GM19463 (cell line): ENCODE measurements at regions not wholly inside any gene's neighbourhood (a gene's known extent, or its start where the extent isn't known, plus 50 kb on each side); places are given as distances from the start of the nearest gene placed in this dataset.

ENCODE experiments used
- ATAC-seq: cut with Tn5 transposase; IDR thresholded peaks from one replicate; pipeline ENCODE4 v1.9.1; 2021; ENCODE audit warnings: mild to moderate bottlenecking, moderate library complexity; ENCODE audit not compliant: unreplicated experiment

DNA sequence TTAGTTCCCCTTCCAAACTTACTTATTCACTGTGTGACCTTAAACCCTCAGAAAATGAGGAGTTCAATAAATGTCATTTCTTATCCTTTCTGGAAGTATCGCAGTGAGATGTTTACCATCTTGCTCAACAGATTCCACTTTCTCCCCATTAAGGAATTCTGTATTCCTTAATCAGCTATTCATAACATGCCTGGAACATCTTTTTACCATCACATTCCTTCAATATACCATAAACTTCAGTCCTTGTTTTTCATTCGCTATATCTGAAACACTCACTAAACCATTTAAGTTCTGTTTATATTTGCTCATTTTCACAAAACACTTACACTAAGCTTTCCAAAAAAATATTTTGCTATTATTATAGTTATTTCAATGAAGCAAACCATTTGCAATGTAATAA is 1158.6 kb downstream of the CDH12 start:
- ATAC-seq: no peak

DNA sequence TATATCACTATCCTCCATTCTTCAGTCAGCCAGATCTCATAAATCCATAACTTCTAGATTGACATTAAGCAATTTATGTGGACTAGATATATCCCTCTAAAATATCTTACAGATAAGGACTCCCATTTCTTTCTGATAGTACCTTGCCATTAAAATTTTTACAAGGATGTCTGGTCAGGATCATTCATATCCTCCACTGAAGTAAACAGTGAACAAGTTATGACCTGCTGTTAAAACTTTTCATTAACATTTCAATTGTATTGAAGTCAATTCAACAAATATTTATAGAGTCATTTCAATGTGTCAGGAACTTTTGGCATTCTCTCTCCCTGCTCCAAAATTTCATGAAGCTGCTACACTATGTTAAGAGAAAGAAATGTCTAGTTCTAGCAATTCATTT is 1159.6 kb downstream of the CDH12 start:
- ATAC-seq: no peak

DNA sequence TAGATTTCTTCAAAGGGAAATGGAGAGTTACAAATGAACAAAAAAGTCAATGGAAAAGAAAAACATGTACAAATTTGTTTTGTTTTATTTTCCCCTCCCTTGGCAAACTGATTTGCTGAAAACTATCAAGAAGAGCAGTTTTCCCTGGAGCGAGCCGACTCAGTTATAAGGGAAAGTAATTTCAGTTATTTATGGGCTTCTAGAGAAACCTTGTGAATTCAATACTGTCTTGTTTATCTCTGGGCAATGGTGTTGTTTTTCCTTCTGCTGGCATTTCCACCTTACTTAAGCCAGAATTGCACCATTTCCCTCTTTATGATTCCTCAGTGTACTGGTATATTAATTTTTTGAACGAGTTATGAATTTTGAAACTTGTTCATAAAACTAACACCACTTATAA is 1163.6 kb downstream of the CDH12 start:
- ATAC-seq: no peak

DNA sequence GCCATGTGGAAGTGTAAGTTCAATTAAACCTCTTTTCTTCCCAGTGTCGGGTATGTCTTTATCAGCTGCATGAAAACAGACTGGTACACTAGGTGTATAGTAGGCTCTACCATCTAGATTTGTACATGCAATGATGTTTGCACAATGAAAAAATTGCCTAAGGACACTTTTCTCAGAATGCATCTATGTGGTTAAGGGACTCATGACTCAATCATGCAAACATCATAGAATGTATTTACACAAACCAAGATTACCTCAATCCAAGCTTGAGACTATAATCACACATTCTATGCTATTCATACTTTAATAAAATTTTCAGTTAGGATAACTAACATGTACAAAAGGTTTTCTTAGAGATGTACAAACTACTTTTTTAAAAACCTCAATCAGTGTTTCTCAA is 1164.5 kb downstream of the CDH12 start:
- no peak for ATAC-seq

DNA sequence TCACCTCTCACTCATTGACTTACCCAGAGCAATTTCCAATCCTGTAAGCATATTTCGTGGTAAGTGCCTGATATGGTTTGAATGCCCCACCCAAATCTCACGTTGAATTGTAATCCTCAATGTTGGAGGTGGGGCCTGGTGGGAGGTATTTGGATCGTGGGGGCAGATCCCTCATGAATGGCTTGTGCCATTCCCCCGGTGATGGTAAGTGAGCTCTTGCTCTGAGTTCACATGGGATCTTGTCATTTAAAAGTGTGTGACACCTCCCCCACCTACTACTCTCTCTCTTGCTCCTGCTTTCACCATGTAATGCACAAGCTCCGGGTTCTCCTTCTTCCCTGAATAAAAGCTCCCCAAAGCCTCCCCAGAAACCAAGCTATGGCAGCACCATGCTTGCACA is 1165.5 kb downstream of the CDH12 start:
- ATAC-seq: no peak

DNA sequence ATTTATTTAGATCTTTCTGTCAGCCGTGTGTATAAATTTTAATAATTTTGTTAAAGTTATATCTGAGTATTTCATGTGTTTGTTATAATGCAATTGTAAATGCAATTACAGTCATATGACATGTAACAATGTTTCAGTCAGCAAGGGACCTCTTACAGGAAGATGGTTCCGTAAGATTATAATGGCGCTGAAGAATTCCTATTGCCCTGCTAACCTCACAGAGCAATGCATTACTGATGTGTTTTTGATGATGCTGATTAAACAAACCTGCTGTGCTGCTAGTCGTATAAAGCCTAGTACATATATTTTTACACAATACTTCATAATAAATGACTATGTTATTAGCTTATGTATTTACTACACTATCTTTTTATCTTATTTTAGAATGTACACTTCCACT is 1166.4 kb downstream of the CDH12 start:
- ATAC-seq: no peak

DNA sequence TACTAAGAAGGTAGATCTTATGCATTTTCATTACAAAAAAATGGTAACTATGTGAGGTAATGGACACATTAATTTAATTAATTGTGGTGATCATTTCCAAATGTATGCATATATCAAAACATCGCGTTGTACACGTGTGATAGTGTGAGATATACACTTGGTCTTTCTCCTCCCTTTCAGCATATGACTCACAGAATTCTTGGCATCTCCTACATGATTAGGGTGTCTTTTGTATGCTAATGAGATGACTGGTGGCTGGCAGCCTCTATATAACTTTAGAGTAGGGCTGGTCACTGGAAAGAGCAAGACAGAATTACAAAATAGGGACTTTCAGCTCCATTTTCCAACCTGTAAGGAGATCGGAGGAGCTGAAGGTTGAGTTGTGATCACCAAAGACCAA is 1167.6 kb downstream of the CDH12 start:
- ATAC-seq: no peak

DNA sequence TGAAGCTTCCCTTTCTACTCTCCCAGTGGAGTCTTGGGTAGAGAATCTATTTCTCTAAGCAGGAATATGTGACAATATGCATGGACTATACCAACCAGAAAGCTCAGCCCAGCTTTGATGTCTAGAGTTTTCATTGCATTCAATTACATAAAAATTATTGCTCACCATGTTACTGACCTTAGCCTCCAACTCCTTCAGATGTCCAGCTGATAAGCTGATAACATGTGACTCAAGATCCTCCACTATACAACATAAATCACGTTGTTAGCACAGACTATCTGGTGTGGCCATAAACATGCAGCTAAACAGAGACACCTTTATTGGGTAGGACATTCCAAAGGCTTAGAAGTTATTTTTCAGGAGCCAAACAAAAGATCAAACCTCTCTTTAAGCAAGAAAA is 1168.2 kb downstream of the CDH12 start:
- ATAC-seq: no peak

DNA sequence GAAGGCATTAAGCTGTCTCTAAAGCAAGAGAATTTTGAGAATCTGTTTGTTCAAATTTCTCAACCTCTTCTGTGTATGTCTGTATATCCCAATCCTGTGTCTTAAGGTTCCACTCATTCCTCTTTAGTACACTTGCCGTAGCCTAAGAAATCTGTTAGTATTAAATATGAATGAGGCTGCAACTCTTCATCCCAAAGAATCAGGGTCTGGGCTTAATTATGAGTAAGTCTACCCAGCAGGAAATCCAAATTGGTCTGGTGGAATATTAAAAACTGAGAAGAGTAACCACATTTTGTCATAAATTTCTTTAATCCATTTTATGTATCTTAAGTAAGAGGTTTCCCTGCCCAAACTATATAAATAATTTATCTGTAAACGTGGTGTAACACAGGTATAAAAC is 1171.2 kb downstream of the CDH12 start:
- no peak for ATAC-seq

DNA sequence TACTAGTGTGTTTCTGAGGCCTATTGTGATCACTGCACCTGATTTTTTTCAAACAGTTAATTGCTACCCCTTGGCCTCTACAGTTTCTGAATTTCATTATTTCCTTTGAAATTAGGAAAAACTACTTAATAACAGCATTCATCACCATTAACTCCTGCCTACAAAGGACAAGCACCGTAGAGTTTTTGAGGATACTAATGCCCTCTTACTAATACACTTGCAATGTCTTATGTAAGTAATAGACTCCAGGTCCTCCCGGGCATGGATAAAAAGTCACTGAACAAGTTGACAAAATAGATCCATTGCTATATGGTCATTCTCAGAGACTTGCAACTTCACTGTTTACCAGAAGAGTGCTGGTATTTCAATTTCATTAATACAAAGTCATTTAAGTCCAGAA is 1172.5 kb downstream of the CDH12 start:
- ATAC-seq: no peak

DNA sequence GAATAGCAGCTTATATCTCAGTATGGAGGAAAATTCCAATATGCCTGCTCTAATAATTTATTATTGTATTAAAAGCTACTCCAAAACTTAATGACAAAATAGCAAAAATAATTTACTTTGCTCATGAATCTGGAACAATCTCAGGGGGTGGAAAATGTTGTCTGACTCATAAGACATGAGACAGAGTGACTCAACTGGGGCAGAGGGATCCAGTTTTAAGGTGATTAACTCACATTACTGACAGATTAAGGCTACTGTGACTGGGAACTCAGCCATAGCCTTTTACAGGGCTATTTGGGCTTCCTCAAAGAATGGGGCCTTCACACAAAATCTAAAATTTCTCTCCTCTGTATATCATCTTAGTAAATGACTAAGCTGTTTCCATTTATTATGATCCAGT is 1172.9 kb downstream of the CDH12 start:
- no peak for ATAC-seq

DNA sequence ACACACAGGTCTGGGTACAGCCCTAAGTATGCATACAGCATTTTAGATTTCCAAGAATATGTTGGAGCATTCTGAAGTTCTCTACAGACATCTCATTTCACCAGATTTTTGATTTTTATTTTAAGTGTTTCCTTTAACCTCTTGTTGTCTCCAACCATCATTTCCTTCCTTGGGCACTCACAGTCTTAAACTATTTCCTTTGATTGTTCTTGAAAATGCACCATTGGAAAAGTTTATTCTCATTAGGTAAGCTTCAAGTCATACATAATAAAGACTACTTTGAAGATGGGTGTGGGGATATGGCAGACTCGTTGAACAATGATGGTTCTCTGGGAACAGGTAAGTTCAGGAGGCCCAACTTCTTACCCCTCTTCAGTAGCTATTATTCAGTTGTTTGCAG is 1174.6 kb downstream of the CDH12 start:
- ATAC-seq: no peak

DNA sequence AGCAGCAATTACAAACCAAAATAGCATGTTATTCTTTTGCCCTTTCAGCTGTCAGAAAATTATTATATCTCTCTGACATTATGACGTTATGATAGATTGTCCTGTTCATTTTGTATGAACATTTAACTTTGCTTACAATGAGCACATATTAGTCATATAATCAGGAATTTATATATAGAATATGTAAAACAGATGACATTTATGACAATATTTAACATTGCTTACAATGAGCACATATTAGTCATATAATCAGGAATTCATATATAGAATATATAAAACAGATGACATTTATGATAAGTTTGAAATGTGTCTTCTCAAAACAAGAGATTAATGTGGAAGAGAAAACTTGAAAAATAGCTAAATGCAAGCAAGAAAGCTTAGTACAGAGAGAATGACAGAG is 1180.2 kb downstream of the CDH12 start:
- no peak for ATAC-seq

DNA sequence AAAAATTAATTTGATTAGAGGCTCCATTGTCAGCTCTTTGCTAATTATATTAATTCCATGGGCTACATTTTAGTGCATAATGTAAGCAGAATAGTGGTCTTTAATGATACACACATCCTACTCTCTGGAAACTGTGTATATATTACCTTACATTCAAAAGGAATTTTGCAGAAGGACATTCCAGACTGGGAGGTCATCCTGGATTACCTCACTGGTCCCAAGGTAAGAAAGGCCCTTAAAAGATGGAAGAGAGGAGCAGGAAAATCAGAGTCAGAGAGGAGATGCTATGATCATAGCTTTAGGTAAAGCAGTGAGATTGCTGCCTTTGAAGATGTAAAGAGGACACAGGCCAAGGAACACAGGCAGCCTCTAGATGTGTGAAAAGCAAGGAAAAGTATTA is 1180.8 kb downstream of the CDH12 start:
- no peak for ATAC-seq

DNA sequence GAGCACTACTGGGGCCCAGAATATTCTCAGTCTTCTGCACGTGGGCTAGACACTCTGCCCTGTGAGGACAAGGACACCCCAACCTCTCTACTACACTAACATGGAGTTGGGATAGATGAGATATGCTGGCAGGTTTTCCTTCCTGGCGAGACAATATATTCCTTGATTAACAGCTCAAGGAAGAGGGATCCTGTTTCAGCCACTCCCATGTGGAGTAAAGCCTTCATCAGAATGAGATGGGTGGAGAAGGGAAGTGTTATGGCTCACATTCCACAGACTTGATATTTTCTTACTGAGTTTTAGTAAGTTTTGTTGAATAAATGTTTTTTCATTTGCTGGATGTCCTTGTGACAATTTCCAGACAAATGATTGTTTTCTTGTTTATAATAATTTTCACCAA is 1187.6 kb downstream of the CDH12 start:
- no peak for ATAC-seq

DNA sequence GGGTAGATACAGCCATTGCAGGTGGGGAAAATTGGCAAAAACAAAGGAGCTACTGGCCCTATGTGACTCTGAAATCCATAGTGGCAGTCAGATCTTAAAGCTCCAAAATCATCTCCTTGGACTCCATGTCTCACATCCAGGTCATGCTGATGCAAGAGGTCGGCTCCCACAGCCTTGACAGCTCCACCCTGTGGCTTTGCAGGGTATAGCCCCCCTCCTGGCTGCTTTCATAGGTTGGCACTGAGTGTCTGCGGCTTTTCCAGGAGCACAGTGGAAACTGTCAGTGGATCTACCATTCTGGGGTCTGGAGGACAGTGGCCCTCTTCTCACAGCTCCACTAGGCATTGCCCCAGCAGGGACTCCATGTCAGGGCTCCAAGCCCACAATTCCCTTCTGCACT is 1190.1 kb downstream of the CDH12 start:
- ATAC-seq: no peak

DNA sequence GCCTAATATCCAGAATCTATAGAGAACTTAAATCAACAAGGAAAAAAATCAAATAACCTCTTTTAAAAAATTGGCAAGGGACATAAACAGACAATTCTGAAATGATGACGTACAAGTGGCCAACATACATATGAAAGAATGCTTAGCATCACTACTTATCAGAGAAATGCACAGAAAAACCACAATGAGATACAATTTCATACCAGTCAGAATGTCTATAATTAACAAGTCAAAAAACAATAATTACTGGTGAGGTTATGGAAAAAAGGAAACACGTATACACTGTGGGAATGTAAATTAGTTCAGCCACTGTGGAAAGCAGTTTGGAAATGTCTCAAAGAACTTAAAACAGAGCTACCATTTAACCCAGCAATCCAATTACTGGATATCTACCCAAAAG is 1192.0 kb downstream of the CDH12 start:
- ATAC-seq: no peak

DNA sequence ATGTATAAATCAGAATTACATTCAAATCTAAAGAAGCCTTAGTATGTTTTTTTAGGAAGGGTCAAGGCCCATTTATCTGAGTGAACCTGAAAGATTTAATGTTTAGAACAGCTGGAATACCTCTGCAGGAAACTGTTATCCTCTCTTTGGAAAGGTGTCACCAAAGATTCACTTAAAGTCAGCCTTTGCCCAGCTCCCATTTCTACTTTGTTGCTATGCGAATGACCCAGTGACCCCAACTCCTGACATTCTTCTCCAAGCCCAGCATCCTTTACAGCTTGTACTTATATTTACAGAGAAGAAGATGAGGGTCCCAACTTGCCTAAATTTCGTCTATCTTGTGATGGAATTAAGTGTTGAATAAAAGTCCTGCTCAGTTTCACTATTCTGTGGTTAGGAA is 1198.6 kb downstream of the CDH12 start:
- ATAC-seq: no peak

DNA sequence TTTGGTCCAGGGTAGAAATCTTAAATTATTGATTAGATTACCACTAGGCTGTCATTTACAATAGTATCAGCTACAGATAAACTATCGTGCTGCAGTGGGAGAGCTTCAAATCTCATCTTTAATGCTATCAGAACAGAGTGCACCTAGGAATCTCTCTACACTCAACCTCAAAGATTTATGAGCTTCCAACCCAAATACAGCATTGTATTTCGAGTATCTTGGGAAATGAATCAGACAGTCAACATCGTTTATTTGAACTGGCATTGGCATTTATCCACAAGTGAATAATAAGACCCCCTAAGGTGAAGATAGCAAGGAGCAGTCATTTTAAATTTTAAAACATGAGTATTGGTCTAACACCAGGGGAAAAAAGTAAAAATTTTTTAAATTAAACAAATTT is 1203.2 kb downstream of the CDH12 start:
- ATAC-seq: no peak

DNA sequence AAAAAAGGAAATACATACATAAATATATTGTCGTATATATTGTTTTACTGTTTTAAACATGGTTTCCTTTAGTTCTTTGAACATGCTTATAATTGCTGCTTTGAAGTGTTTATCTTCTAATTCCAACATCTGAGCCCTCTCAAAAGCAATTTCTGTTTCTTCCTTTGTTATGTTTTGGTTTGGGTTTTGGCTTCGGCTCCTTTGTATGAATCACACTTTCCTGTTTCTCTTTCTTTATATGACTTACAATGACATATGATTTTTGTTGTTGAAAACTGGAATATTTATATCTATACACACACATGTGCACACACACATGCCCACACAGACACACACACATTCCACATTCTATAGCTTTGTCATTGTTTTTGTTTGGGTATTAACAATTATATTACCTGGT is 1206.7 kb downstream of the CDH12 start:
- no peak for ATAC-seq

DNA sequence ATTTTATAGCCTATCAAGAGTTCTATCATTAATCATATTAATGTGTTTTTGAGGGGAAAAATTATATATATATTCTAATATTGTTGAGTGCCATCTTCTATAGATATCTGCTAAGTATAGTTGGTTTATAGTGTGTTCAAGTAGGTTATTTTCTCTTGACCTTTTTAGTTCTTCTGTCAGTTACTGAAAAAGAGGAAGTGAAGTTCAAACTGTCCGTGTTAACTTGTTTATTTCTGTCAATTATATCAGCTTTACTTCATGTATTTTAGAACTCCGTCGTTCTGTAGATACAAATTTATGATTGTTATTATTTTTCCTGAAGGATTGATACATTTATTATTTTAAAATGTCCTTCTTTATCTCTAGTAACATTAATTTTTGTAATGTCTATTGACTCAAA is 1209.1 kb downstream of the CDH12 start:
- no peak for ATAC-seq

DNA sequence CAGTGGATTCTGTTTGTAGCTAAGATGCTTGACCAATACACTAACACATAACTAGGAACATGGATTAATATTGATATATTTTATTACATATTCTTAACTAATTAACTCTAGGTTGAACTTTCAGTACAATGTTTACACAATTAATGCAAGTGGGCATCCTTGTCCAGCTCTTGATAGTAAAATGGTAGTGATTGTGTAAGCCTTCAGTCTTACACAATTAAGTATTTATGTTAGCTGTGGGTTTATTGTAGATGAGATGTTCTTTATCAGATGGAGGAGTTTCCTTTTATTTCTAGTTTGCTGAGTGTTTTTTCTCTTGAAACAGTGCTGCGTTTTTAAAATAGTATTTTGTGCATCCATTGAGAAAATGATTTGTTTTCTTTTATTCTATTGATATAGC is 1210.8 kb downstream of the CDH12 start:
- ATAC-seq: no peak

DNA sequence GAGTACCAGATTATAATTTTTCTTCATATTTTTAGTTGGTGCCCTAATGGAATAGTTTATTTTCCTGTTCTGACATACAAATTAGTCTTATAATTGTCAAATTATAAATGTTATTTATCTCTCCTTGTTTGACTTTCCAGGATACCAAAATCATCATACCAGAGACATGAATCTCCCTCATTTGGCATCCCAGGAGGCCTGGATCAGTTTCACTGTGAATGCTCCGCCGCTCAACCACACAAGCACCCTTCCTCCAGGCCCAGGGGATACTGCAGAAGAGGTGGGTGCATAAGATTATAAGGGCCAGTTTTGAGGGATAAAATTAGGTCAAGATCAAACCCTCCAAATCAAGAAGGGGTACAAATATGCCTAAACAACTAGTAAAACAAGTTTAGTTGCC is 1229.3 kb downstream of the CDH12 start:
- no peak for ATAC-seq

DNA sequence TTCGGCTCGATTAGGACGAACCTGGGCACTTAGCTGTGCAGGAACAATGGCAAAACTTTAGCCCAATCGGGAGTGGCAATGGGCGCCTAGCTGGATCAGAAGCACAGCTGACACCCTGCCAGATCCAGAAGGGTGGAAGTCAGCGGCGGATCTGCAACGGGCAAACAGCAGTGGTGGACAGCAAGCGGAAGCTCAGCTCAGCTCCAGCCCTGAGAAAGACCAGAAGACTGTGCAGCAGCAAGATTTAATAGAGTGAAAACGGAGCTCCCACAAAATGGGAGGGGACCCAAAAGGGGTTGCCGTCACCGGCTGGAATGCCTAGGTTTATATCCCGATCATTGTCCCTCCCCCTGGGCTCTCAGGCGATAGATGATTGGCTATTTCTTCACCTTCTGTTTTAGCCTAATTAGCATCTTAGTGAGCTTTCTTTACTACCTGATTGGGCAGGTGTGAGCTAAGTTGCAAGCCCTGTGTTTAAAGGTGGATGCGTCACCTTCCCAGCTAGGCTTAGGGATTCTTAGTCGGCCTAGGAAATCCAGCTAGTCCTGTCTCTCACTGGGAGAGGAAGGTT is 1237.9 kb downstream of the CDH12 start:
- ATAC-seq: no peak
